ENCODE measurements at regions not wholly inside any gene's neighbourhood (a gene's known extent, or its start where the extent isn't known, plus 50 kb on each side); places are given as distances from the start of the nearest gene placed in this dataset.
"Not testable (repeated sequence)": the region's sequence is repeated elsewhere in the genome, so short reads cannot be mapped to it uniquely, and the experiment has no call there.

DNA sequence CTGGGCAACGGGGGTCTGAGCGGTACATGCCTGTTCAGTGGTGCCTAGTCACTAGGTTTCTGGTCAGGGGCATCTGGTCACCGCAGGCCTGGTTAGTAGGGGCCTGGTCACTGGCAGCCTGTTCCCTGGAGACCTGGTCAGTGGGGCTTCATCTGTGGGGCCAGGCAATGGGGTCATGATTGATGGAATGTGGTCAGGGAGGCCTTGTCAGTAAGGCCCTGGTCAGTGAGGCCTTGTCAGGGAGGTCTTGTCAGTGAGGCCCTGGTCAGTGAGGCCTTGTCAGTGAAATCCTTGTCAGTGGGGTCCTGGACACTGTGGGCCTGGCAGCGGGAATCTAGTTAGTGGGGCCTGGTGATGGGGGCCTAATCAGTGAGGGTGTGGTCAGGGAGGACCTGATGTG is 763.6 kb downstream of the SPATA31A6 start:
- not testable (repeated sequence) for TF ChIP-seq EZH2phosphoT487 (IDR thresholded peaks at IDR 0.05; ENCODE audit: low read depth); CTCF (IDR thresholded peaks at IDR 0.05; ENCODE audit: low read depth, low read length)
